ENCODE measurements at regions not wholly inside any gene's neighbourhood (a gene's known extent, or its start where the extent isn't known, plus 50 kb on each side); places are given as distances from the start of the nearest gene placed in this dataset.

DNA sequence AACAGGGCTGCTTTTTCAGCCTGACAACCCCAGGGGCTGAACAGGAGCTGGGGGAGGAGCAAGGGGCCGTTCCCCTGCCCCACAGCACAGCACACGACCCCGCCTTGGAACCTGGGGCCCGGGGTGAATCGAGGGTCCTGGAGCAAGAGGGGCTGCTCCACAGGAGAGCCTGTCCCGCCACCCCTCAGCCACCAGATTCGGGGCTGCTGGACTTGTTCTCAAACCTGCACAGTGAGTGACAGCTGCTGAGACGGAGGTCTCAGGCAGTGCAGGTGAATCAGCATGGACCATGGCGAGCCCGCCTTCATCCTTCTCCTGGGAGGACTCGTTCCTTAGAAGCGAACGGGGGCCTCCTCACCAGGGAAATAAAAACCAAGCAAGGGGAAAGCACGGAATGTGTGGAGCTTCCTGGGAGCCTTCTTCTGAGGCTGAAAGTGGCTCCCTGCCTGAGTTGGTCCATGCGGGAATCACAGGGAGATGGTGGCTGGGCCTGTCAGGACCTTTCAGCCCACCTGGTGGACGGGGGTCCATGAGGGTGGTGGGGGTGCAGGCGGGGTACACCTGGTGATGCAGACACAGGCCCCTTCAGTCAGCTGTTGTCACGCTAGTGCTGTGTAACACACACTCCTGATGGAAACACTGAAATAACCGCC, 125.4 kb downstream of the SIK1 start:
- TF ChIP-seq GATA2 (IDR thresholded peaks at IDR 0.05; ENCODE audit: low read depth, low read length), result no peak
- TF ChIP-seq GATA3 (IDR thresholded peaks at IDR 0.05; ENCODE audit: low read depth, low read length), result no peak
